IMR-90 (cell line): ENCODE measurements at regions not wholly inside any gene's neighbourhood (a gene's known extent, or its start where the extent isn't known, plus 50 kb on each side); places are given as distances from the start of the nearest gene placed in this dataset.

Experiments used
- ATAC-seq: fragments of 200-7000 bp; cut with Tn5 transposase; 2 replicates; pipeline ENCODE4 v1.9.1; 2020; ENCODE audit warnings: low read depth, mild to moderate bottlenecking, moderate library complexity
- BruUV-seq: library from RNA; stranded (reverse); fragments of 400-500 nt; replicated peaks from 2 replicates; lab custom pipeline; 2021; lab: Mats Ljungman, UMichigan
- CTCF ChIA-PET: fragments of 300-600 bp; formaldehyde crosslinking; extraction: SDS; loops from one replicate; lab custom pipeline; 2021; ENCODE audit warnings: antibody characterized with exemption; lab: Yijun Ruan, JAX
- POLR2A ChIA-PET: fragments of 300-600 bp; sonication (Branson Sonifier 250); formaldehyde crosslinking; loops from one replicate; lab custom pipeline; 2022; ENCODE audit warnings: antibody characterized with exemption; ENCODE audit not compliant: unreplicated experiment; lab: Charles Lee
- DNase-seq: peaks from one replicate; pipeline ENCODE4 v3.0.0; 2013
- H2AFZ ChIP-seq: replicated peaks from 2 replicates; pipeline ENCODE3; 2013; ENCODE audit warnings: low read length, mild to moderate bottlenecking; ENCODE audit not compliant: poor library complexity
- H2AK5ac ChIP-seq: 2 replicates; pipeline ENCODE4 v1.6.1; 2013; ENCODE audit warnings: low read depth, low read length, inconsistent platforms
- H2AK9ac ChIP-seq: replicated peaks from 2 replicates; pipeline ENCODE3; 2013; ENCODE audit warnings: mild to moderate bottlenecking, low read depth, low read length, moderate library complexity; ENCODE audit not compliant: poor library complexity
- H2BK120ac ChIP-seq: 2 replicates; pipeline ENCODE4 v1.6.1; 2013; ENCODE audit warnings: low read depth, low read length, inconsistent platforms
- H2BK15ac ChIP-seq: 3 replicates; pipeline ENCODE4 v1.6.1; 2013; ENCODE audit warnings: low read depth, low read length, inconsistent platforms
- H2BK20ac ChIP-seq: 2 replicates; pipeline ENCODE4 v1.6.1; 2013; ENCODE audit warnings: low read depth, mild to moderate bottlenecking, inconsistent platforms, low read length, moderate library complexity
- H2BK5ac ChIP-seq: 2 replicates; pipeline ENCODE4 v1.6.1; 2013; ENCODE audit warnings: mild to moderate bottlenecking, low read depth, low read length, inconsistent platforms; ENCODE audit not compliant: poor library complexity, severe bottlenecking
- H3K14ac ChIP-seq: replicated peaks from 2 replicates; pipeline ENCODE4 v1.6.1; 2013; ENCODE audit warnings: low read depth, low read length, inconsistent platforms
- H3K18ac ChIP-seq: 2 replicates; pipeline ENCODE4 v1.6.1; 2013; ENCODE audit warnings: low read depth, low read length, control low read depth
- H3K23ac ChIP-seq: 2 replicates; pipeline ENCODE4 v1.6.1; 2013; ENCODE audit warnings: low read depth, low read length, inconsistent platforms
- H3K27ac ChIP-seq: 2 replicates; pipeline ENCODE4 v1.5.1; 2013; ENCODE audit warnings: mild to moderate bottlenecking, control low read depth, low read length; ENCODE audit not compliant: insufficient read depth
- H3K27me3 ChIP-seq: 2 replicates; pipeline ENCODE4 v1.6.1; 2013; ENCODE audit warnings: low read length; ENCODE audit not compliant: control insufficient read depth, insufficient read depth
- H3K36me3 ChIP-seq: 2 replicates; pipeline ENCODE4 v1.6.1; 2013; ENCODE audit warnings: low read length, mixed read lengths; ENCODE audit not compliant: control insufficient read depth, insufficient read depth
- H3K4ac ChIP-seq: 2 replicates; pipeline ENCODE4 v1.6.1; 2013; ENCODE audit warnings: low read depth, low read length, inconsistent platforms
- H3K4me1 ChIP-seq: 2 replicates; pipeline ENCODE4 v1.6.1; 2013; ENCODE audit warnings: low read length, mixed read lengths; ENCODE audit not compliant: control insufficient read depth, insufficient read depth
- H3K4me2 ChIP-seq: 2 replicates; pipeline ENCODE4 v1.6.1; 2013; ENCODE audit warnings: low read depth, mild to moderate bottlenecking, control low read depth, low read length, moderate library complexity
- H3K4me3 ChIP-seq: 2 replicates; pipeline ENCODE4 v1.5.1; 2013; ENCODE audit warnings: low read depth, mild to moderate bottlenecking, control low read depth, low read length, moderate library complexity; ENCODE audit not compliant: insufficient read depth
- H3K56ac ChIP-seq: 2 replicates; pipeline ENCODE4 v1.6.1; 2013; ENCODE audit warnings: low read length, inconsistent platforms; ENCODE audit not compliant: insufficient read depth; ENCODE audit errors: extremely low read depth
- H3K79me1 ChIP-seq, 2 experiments: 2 replicates each; pipeline ENCODE4 v1.6.1; 2013; ENCODE audit warnings: low read length in 2 of 2, inconsistent platforms in 1 of 2, low read depth in 1 of 2
- H3K9ac ChIP-seq: 2 replicates; pipeline ENCODE4 v1.6.1; 2013; ENCODE audit warnings: low read depth, low read length, control low read depth
- H3K9me1 ChIP-seq: 2 replicates; pipeline ENCODE4 v1.6.1; 2013; ENCODE audit warnings: low read length, inconsistent platforms; ENCODE audit not compliant: insufficient read depth
- H3K9me3 ChIP-seq: 2 replicates; pipeline ENCODE4 v1.6.1; 2013; ENCODE audit warnings: low read length; ENCODE audit not compliant: control insufficient read depth, insufficient read depth
- H4K20me1 ChIP-seq: 2 replicates; pipeline ENCODE4 v1.6.1; 2013; ENCODE audit warnings: low read length, inconsistent platforms; ENCODE audit not compliant: insufficient read depth
- H4K5ac ChIP-seq: 2 replicates; pipeline ENCODE4 v1.6.1; 2013; ENCODE audit warnings: mild to moderate bottlenecking, low read depth, low read length, control low read depth
- H4K8ac ChIP-seq, 2 experiments: 2 replicates each; pipeline ENCODE4 v1.6.1; 2013; ENCODE audit warnings: low read depth in 2 of 2, low read length in 2 of 2, control low read depth in 1 of 2, inconsistent platforms in 1 of 2
- H4K91ac ChIP-seq: 2 replicates; pipeline ENCODE4 v1.6.1; 2013; ENCODE audit warnings: low read depth, low read length, inconsistent platforms; ENCODE audit not compliant: insufficient read depth
- MAFK ChIP-seq: IDR thresholded peaks from 2 replicates; pipeline ENCODE4 v1.6.1; 2012; ENCODE audit warnings: low read depth, low read length, improper control_type of control experiment
- MAZ ChIP-seq: IDR thresholded peaks from 2 replicates; pipeline ENCODE4 v1.6.1; 2012; ENCODE audit warnings: low read depth, mild to moderate bottlenecking, low read length, improper control_type of control experiment, moderate library complexity, borderline replicate concordance
- MXI1 ChIP-seq: IDR thresholded peaks from 2 replicates; pipeline ENCODE4 v1.6.1; 2012; ENCODE audit warnings: low read depth, mild to moderate bottlenecking, low read length, moderate library complexity, borderline replicate concordance
- POLR2A ChIP-seq: IDR thresholded peaks from 2 replicates; pipeline ENCODE4 v1.6.1; 2012; ENCODE audit warnings: mild to moderate bottlenecking, low read depth, low read length
- RAD21 ChIP-seq: IDR thresholded peaks from 2 replicates; pipeline ENCODE4 v1.6.1; 2012; ENCODE audit warnings: low read length, improper control_type of control experiment
- RCOR1 ChIP-seq: IDR thresholded peaks from 2 replicates; pipeline ENCODE4 v1.6.1; 2012; ENCODE audit warnings: mild to moderate bottlenecking, low read length, improper control_type of control experiment; ENCODE audit not compliant: insufficient replicate concordance
- RFX5 ChIP-seq: IDR thresholded peaks from 2 replicates; pipeline ENCODE4 v1.8.0; 2012; ENCODE audit warnings: low read depth, mild to moderate bottlenecking, low read length, moderate library complexity
- SMC3 ChIP-seq: fragments of 150-350 bp; IDR thresholded peaks from 2 replicates; pipeline ENCODE4 v1.6.1; 2016; ENCODE audit warnings: low read depth, mild to moderate bottlenecking, antibody characterized with exemption, low read length, moderate library complexity
- WGBS, 2 experiments: methylation state at CpG; one replicate each; pipeline versions ENCODE4 v1.1.5 to v1.1.7; 2013; ENCODE audit warnings: missing lambda C conversion rate in 2 of 2; ENCODE audit not compliant: insufficient read length in 1 of 2; ENCODE audit errors: extremely low coverage in 2 of 2; 5-methylcytosine and 5-hydroxymethylcytosine counted together
- dilution Hi-C: fragments of 300-500 bp; cut with HindIII; formaldehyde crosslinking; loops from one replicate; pipeline ENCODE4 v1.14.3; 2018; ENCODE audit warnings: low sequenced_read_pairs; ENCODE audit not compliant: unreplicated experiment
- in situ Hi-C: fragments of 300-500 bp; cut with MboI; formaldehyde crosslinking; loops from 3 replicates; pipeline ENCODE4 v1.14.3; 2019; ENCODE audit warnings: low sequenced_read_pairs, inconsistent platforms, mixed read lengths
- intact Hi-C: fragments of 100-400 bp; cut with micrococcal nuclease; formaldehyde crosslinking; loops from 2 replicates; pipeline ENCODE4 v1.10.0; 2022
- TF ChIP-seq, protein P1 (sequence below): conservative IDR thresholded peaks from 2 replicates; pipeline ENCODE4 v1.5.1; 2012; ENCODE audit warnings: mild to moderate bottlenecking, low read depth, low read length, improper control_type of control experiment
- TF ChIP-seq, protein P2 (sequence below): fragments of 150-350 bp; IDR thresholded peaks from 2 replicates; pipeline ENCODE4 v1.6.1; 2017; ENCODE audit warnings: mild to moderate bottlenecking, antibody characterized with exemption, low read length, low read depth

DNA sequence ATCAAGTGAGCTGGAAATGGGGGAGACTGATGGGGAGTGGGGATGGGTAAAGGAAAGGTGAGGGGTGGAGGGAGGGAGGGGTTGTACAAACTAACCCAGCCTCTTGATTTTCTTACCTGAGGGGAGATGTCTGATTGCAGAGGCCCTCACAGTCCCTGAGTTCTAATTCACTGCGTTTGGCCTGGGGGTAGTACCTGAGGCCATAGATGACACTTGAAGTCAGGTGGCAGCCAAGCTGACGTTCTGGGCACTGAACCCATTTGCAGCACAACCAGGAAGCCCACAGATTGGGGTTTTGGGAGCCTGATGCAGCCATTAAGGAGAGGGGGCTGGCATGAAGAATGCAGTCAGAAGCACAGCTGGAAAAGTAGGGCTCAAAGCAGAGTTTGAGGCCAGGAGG lies 153.8 kb upstream of the DTNBP1 start:
- no peak overlapping the region for H3K4me2 ChIP-seq
- no peaks in the 10 kb centered on the region for H4K20me1 ChIP-seq
- H3K56ac ChIP-seq: no peak overlapping the region
- H3K14ac ChIP-seq: no peak overlapping the region
- no peaks in the 10 kb centered on the region for H3K9me1 ChIP-seq
- H3K9me3 ChIP-seq: no peaks in the 10 kb centered on the region
- H3K27ac ChIP-seq: no peak overlapping the region
- dilution Hi-C loops (no loop called here), in situ Hi-C loops (no loop called here), intact Hi-C loops (no loop called here)
- no peak for DNase-seq
- no peaks in the 10 kb centered on the region for H3K79me1 ChIP-seq
- ChIA-PET POLR2A (interaction anchor here (0.6 kb wide), 1 partner anchor 51 kb away, joined by 26 read pairs; no protein-coding TSS in a partner anchor), CTCF (no interaction called here)
- H3K27me3 ChIP-seq: peaks cover 14% of the 10 kb centered on the region
- H3K23ac ChIP-seq: no peak overlapping the region
- H4K8ac ChIP-seq: no peak overlapping the region
- no peaks in the 10 kb centered on the region for H3K4me1 ChIP-seq
- H3K9ac ChIP-seq: no peak overlapping the region
- H2AK5ac ChIP-seq: no peak overlapping the region
- H3K4me3 ChIP-seq: no peak overlapping the region
- no peak overlapping the region for H3K18ac ChIP-seq
- H2AFZ ChIP-seq: no peak overlapping the region
- H2BK20ac ChIP-seq: no peak overlapping the region
- H2BK5ac ChIP-seq: no peak overlapping the region
- WGBS, 2 experiments: 0% methylated on average over 1 of the region's 2 CpGs; no CpG with 5 or more reads in 1 of the 2 experiments
- BruUV-seq: no TSS peak
- no peak for TF ChIP-seq SMC3
- TF ChIP-seq, protein P1, sequence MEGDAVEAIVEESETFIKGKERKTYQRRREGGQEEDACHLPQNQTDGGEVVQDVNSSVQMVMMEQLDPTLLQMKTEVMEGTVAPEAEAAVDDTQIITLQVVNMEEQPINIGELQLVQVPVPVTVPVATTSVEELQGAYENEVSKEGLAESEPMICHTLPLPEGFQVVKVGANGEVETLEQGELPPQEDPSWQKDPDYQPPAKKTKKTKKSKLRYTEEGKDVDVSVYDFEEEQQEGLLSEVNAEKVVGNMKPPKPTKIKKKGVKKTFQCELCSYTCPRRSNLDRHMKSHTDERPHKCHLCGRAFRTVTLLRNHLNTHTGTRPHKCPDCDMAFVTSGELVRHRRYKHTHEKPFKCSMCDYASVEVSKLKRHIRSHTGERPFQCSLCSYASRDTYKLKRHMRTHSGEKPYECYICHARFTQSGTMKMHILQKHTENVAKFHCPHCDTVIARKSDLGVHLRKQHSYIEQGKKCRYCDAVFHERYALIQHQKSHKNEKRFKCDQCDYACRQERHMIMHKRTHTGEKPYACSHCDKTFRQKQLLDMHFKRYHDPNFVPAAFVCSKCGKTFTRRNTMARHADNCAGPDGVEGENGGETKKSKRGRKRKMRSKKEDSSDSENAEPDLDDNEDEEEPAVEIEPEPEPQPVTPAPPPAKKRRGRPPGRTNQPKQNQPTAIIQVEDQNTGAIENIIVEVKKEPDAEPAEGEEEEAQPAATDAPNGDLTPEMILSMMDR: no peak
- no peak for TF ChIP-seq RAD21
- TF ChIP-seq MAZ: no peak
- TF ChIP-seq MAFK: no peak
- TF ChIP-seq RFX5: no peak
- no peak for TF ChIP-seq POLR2A
- TF ChIP-seq RCOR1: no peak
- TF ChIP-seq MXI1: no peak
- TF ChIP-seq, protein P2, sequence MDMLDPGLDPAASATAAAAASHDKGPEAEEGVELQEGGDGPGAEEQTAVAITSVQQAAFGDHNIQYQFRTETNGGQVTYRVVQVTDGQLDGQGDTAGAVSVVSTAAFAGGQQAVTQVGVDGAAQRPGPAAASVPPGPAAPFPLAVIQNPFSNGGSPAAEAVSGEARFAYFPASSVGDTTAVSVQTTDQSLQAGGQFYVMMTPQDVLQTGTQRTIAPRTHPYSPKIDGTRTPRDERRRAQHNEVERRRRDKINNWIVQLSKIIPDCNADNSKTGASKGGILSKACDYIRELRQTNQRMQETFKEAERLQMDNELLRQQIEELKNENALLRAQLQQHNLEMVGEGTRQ: no peak
- no peak overlapping the region for H4K5ac ChIP-seq
- H4K91ac ChIP-seq: no peak overlapping the region
- no peak for ATAC-seq
- H3K36me3 ChIP-seq: no peaks in the 10 kb centered on the region
- no peak overlapping the region for H2BK15ac ChIP-seq
- no peak overlapping the region for H2AK9ac ChIP-seq
- H2BK120ac ChIP-seq: no peak overlapping the region
- no peak overlapping the region for H3K4ac ChIP-seq
